ENCODE measurements at regions not wholly inside any gene's neighbourhood (a gene's known extent, or its start where the extent isn't known, plus 50 kb on each side); places are given as distances from the start of the nearest gene placed in this dataset.

GRCh38 chr20:54726687-54727300, 251.4 kb downstream of the DOK5 start:
- TF ChIP-seq POLR2AphosphoS5 (IDR thresholded peaks at IDR 0.05), result no peak
- TF ChIP-seq, protein P1, sequence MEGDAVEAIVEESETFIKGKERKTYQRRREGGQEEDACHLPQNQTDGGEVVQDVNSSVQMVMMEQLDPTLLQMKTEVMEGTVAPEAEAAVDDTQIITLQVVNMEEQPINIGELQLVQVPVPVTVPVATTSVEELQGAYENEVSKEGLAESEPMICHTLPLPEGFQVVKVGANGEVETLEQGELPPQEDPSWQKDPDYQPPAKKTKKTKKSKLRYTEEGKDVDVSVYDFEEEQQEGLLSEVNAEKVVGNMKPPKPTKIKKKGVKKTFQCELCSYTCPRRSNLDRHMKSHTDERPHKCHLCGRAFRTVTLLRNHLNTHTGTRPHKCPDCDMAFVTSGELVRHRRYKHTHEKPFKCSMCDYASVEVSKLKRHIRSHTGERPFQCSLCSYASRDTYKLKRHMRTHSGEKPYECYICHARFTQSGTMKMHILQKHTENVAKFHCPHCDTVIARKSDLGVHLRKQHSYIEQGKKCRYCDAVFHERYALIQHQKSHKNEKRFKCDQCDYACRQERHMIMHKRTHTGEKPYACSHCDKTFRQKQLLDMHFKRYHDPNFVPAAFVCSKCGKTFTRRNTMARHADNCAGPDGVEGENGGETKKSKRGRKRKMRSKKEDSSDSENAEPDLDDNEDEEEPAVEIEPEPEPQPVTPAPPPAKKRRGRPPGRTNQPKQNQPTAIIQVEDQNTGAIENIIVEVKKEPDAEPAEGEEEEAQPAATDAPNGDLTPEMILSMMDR (IDR thresholded peaks at IDR 0.05), result no peak
- no peak for TF ChIP-seq POLR2A (IDR thresholded peaks at IDR 0.05; ENCODE audit: low read depth)

All from esophagus muscularis mucosa (tissue), 3 donors.